HG02943 (cell line): ENCODE measurements at regions not wholly inside any gene's neighbourhood (a gene's known extent, or its start where the extent isn't known, plus 50 kb on each side); places are given as distances from the start of the nearest gene placed in this dataset.
"Not testable (repeated sequence)": the region's sequence is repeated elsewhere in the genome, so short reads cannot be mapped to it uniquely, and the experiment has no call there.

Experiments used
- ATAC-seq: cut with Tn5 transposase; IDR thresholded peaks from one replicate; pipeline ENCODE4 v1.9.1; 2021; ENCODE audit warnings: mild to moderate bottlenecking, low read depth, moderate library complexity; ENCODE audit not compliant: unreplicated experiment

- no peak for ATAC-seq
Observed at GRCh38 chr4:123623611-123624010, 227.0 kb downstream of the SPRY1 start.

GRCh38 chr4:123624959-123625358 is 228.4 kb downstream of the SPRY1 start:
- ATAC-seq = no peak

- ATAC-seq = no peak
Observed at GRCh38 chr4:123628288-123628687, 231.7 kb downstream of the SPRY1 start.

GRCh38 chr4:123631786-123632692 is 235.4 kb downstream of the SPRY1 start:
- ATAC-seq = no peak

GRCh38 chr4:123632693-123633030 is 236.1 kb downstream of the SPRY1 start:
- ATAC-seq = no peak

GRCh38 chr4:123638834-123639233 is 242.2 kb downstream of the SPRY1 start:
- no peak for ATAC-seq

GRCh38 chr4:123640271-123640670 is 243.7 kb downstream of the SPRY1 start:
- ATAC-seq = no peak

- no peak for ATAC-seq
Observed at GRCh38 chr4:123640824-123641223, 244.2 kb downstream of the SPRY1 start.

GRCh38 chr4:123643691-123644090 is 247.1 kb downstream of the SPRY1 start:
- ATAC-seq = no peak

GRCh38 chr4:123649250-123649644 is 252.7 kb downstream of the SPRY1 start:
- peak; percentile 89 for ATAC-seq

- peak; percentile 54 for ATAC-seq
Observed at GRCh38 chr4:123649645-123650391, 253.2 kb downstream of the SPRY1 start.

GRCh38 chr4:123651066-123651465 is 254.5 kb downstream of the SPRY1 start:
- no peak for ATAC-seq

GRCh38 chr4:123651536-123652180 is 255.1 kb downstream of the SPRY1 start:
- no peak for ATAC-seq

GRCh38 chr4:123652476-123652875 is 255.9 kb downstream of the SPRY1 start:
- ATAC-seq = no peak

GRCh38 chr4:123653236-123653635 is 256.6 kb downstream of the SPRY1 start:
- ATAC-seq = no peak

GRCh38 chr4:123656746-123657294 is 260.2 kb downstream of the SPRY1 start:
- not testable (repeated sequence) for ATAC-seq

GRCh38 chr4:123657606-123658005 is 261.0 kb downstream of the SPRY1 start:
- not testable (repeated sequence) for ATAC-seq

- ATAC-seq = no peak
Observed at GRCh38 chr4:123659262-123659661, 262.7 kb downstream of the SPRY1 start.

- ATAC-seq = no peak
Observed at GRCh38 chr4:123659730-123660129, 263.1 kb downstream of the SPRY1 start.

- no peak for ATAC-seq
Observed at GRCh38 chr4:123661080-123661737, 264.6 kb downstream of the SPRY1 start.
